ENCODE measurements at regions not wholly inside any gene's neighbourhood (a gene's known extent, or its start where the extent isn't known, plus 50 kb on each side); places are given as distances from the start of the nearest gene placed in this dataset.
A peak's percentile ranks its signal among the peaks of the same experiment; 100 is the strongest.

GRCh38 chr15:91473894-91474545, 374.0 kb downstream of the SV2B start:
- no peak for DNase-seq (ENCODE audit: low read depth)

GRCh38 chr15:91476861-91477260, 376.6 kb upstream of the SLCO3A1 start:
- DNase-seq (ENCODE audit: low read depth), result no peak

- no peak for DNase-seq (ENCODE audit: low read depth)
These were observed 374.8 kb upstream of the SLCO3A1 start for GRCh38 chr15:91478717-91479191.

- no peak for DNase-seq (ENCODE audit: low read depth)
These were observed 373.1 kb upstream of the SLCO3A1 start for GRCh38 chr15:91480426-91480825.

- no peak for DNase-seq (ENCODE audit: low read depth)
These were observed 370.7 kb upstream of the SLCO3A1 start for GRCh38 chr15:91482799-91483198.

- no peak for DNase-seq (ENCODE audit: low read depth)
These were observed 369.4 kb upstream of the SLCO3A1 start for GRCh38 chr15:91484141-91484540.

GRCh38 chr15:91488452-91488851, 365.1 kb upstream of the SLCO3A1 start:
- no peak for DNase-seq (ENCODE audit: low read depth)

GRCh38 chr15:91490211-91490610, 363.3 kb upstream of the SLCO3A1 start:
- no peak for DNase-seq (ENCODE audit: low read depth)

GRCh38 chr15:91491101-91491950, 362.2 kb upstream of the SLCO3A1 start:
- no peak for DNase-seq (ENCODE audit: low read depth)

GRCh38 chr15:91496754-91497691, 356.5 kb upstream of the SLCO3A1 start:
- no peak for DNase-seq (ENCODE audit: low read depth)

GRCh38 chr15:91498046-91498748, 355.3 kb upstream of the SLCO3A1 start:
- DNase-seq (ENCODE audit: low read depth), result no peak

GRCh38 chr15:91498749-91499062, 354.8 kb upstream of the SLCO3A1 start:
- no peak for DNase-seq (ENCODE audit: low read depth)

GRCh38 chr15:91499774-91500383, 353.6 kb upstream of the SLCO3A1 start:
- no peak for DNase-seq (ENCODE audit: low read depth)

- no peak for DNase-seq (ENCODE audit: low read depth)
These were observed 344.9 kb upstream of the SLCO3A1 start for GRCh38 chr15:91508633-91509032.

- no peak for DNase-seq (ENCODE audit: low read depth)
These were observed 339.4 kb upstream of the SLCO3A1 start for GRCh38 chr15:91514147-91514546.

- peak; percentile 71 for DNase-seq (ENCODE audit: low read depth)
These were observed 338.2 kb upstream of the SLCO3A1 start for GRCh38 chr15:91515188-91515754.

- no peak for DNase-seq (ENCODE audit: low read depth)
These were observed 336.6 kb upstream of the SLCO3A1 start for GRCh38 chr15:91516866-91517265.

- DNase-seq (ENCODE audit: low read depth), result no peak
These were observed 335.9 kb upstream of the SLCO3A1 start for GRCh38 chr15:91517491-91518200.

GRCh38 chr15:91520850-91521249, 332.7 kb upstream of the SLCO3A1 start:
- DNase-seq (ENCODE audit: low read depth), result no peak

GRCh38 chr15:91521548-91521947, 332.0 kb upstream of the SLCO3A1 start:
- DNase-seq (ENCODE audit: low read depth), result no peak

Data from GM04504 (cell line).